ENCODE measurements at regions not wholly inside any gene's neighbourhood (a gene's known extent, or its start where the extent isn't known, plus 50 kb on each side); places are given as distances from the start of the nearest gene placed in this dataset.

DNA sequence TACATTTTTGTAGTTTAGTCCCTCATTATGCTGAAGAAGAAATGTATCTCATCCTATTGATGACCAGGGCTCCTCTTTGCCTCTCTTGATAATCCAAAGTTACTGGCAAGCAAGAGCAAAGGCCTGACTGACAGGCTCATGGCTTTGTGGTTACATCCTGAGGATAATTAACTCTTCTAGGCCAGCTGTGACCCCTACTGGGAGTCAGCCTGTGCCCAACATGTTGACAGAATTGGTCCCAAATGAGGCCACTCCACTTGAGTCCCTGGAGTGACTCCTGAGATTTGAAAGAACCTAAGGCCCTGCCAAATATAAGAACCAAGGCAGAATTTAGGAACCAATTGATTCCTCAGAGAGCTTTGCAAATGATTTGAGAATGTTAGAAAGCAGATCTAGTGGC, 973.8 kb upstream of the CELF4 start:
- Histone ChIP-seq H3K9me3 (ENCODE audit: insufficient read depth, low read length) (no peaks in the 10 kb centered on the region), H3K9ac (ENCODE audit: insufficient read length, low read depth) (no peak overlapping the region), H3K27me3 (ENCODE audit: insufficient read depth, insufficient read length) (no peaks in the 10 kb centered on the region), H3K4me3 (ENCODE audit: insufficient read length, low read depth) (no peak overlapping the region), H3K4me1 (ENCODE audit: insufficient read depth, insufficient read length) (no peaks in the 10 kb centered on the region), H3K36me3 (ENCODE audit: insufficient read depth, insufficient read length, low read length) (no peaks in the 10 kb centered on the region)
- TF ChIP-seq SUZ12 (IDR thresholded peaks at IDR 0.05; ENCODE audit: extremely low read depth, insufficient read depth, insufficient read length) = no peak
- TF ChIP-seq ZNF274 (IDR thresholded peaks at IDR 0.05; ENCODE audit: low read depth, low read length) = no peak
- no peak for TF ChIP-seq YY1 (IDR thresholded peaks at IDR 0.05; ENCODE audit: insufficient read depth, insufficient read length)
- peak; percentile 5 for DNase-seq (ENCODE audit: low read depth, low spot score)

- DNase-seq (ENCODE audit: low read depth, low spot score) = no peak
- Histone ChIP-seq H3K27me3 (ENCODE audit: insufficient read depth, insufficient read length) (no peaks in the 10 kb centered on the region), H3K9me3 (ENCODE audit: insufficient read depth, low read length) (peaks cover 6% of the 10 kb centered on the region; the same call in 1 of the 2 replicates), H3K9ac (ENCODE audit: insufficient read length, low read depth) (no peak overlapping the region), H3K4me3 (ENCODE audit: insufficient read length, low read depth) (no peak overlapping the region), H3K36me3 (ENCODE audit: insufficient read depth, insufficient read length, low read length) (no peaks in the 10 kb centered on the region), H3K4me1 (ENCODE audit: insufficient read depth, insufficient read length) (no peaks in the 10 kb centered on the region)
- no peak for TF ChIP-seq SUZ12 (IDR thresholded peaks at IDR 0.05; ENCODE audit: extremely low read depth, insufficient read depth, insufficient read length)
Observed at GRCh38 chr18:38534073-38534472, 968.5 kb upstream of the CELF4 start.

DNA sequence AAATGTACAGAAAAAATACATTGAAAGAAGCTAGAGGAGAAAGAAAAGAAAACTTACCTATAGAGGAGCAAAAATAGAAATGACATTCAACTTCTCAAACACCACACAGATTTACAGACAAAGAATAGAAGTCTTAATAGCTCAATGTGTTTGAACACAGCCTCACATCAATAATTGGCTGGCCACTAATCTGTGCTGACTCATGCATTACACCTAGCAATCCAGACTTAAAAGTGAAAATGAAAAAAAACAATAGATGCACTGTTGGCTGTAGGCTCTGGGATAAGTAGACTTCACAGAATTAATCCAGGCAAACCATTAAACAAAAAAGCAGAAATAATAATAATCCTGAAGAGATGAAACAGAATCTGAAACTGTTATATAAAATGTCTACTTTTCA, 961.3 kb upstream of the CELF4 start:
- H3K4me3 ChIP-seq (ENCODE audit: insufficient read length, low read depth) = no peak overlapping the region
- H3K9me3 ChIP-seq (ENCODE audit: insufficient read depth, low read length) = no peaks in the 10 kb centered on the region
- no peak for DNase-seq (ENCODE audit: low read depth, low spot score)
- TF ChIP-seq ZNF274 (IDR thresholded peaks at IDR 0.05; ENCODE audit: low read depth, low read length) (no peak), YY1 (IDR thresholded peaks at IDR 0.05; ENCODE audit: insufficient read depth, insufficient read length) (no peak), SUZ12 (IDR thresholded peaks at IDR 0.05; ENCODE audit: extremely low read depth, insufficient read depth, insufficient read length) (no peak)
- no peak overlapping the region for H3K9ac ChIP-seq (ENCODE audit: insufficient read length, low read depth)
- H3K4me1 ChIP-seq (ENCODE audit: insufficient read depth, insufficient read length) = no peaks in the 10 kb centered on the region
- H3K36me3 ChIP-seq (ENCODE audit: insufficient read depth, insufficient read length, low read length) = no peaks in the 10 kb centered on the region
- no peaks in the 10 kb centered on the region for H3K27me3 ChIP-seq (ENCODE audit: insufficient read depth, insufficient read length)

GRCh38 chr18:38525039-38525438, 959.4 kb upstream of the CELF4 start:
- no peak for DNase-seq (ENCODE audit: low read depth, low spot score)
- no peak for TF ChIP-seq ZNF274 (IDR thresholded peaks at IDR 0.05; ENCODE audit: low read depth, low read length)
- Histone ChIP-seq H3K9ac (ENCODE audit: insufficient read length, low read depth) (no peak overlapping the region), H3K4me1 (ENCODE audit: insufficient read depth, insufficient read length) (no peaks in the 10 kb centered on the region), H3K4me3 (ENCODE audit: insufficient read length, low read depth) (no peak overlapping the region), H3K9me3 (ENCODE audit: insufficient read depth, low read length) (no peaks in the 10 kb centered on the region), H3K36me3 (ENCODE audit: insufficient read depth, insufficient read length, low read length) (no peaks in the 10 kb centered on the region), H3K27me3 (ENCODE audit: insufficient read depth, insufficient read length) (no peaks in the 10 kb centered on the region)

GRCh38 chr18:38520786-38521185, 955.2 kb upstream of the CELF4 start:
- no peak for TF ChIP-seq YY1 (IDR thresholded peaks at IDR 0.05; ENCODE audit: insufficient read depth, insufficient read length)
- no peaks in the 10 kb centered on the region for H3K4me1 ChIP-seq (ENCODE audit: insufficient read depth, insufficient read length)
- no peaks in the 10 kb centered on the region for H3K36me3 ChIP-seq (ENCODE audit: insufficient read depth, insufficient read length, low read length)
- no peak overlapping the region for H3K9ac ChIP-seq (ENCODE audit: insufficient read length, low read depth)
- H3K9me3 ChIP-seq (ENCODE audit: insufficient read depth, low read length) = no peaks in the 10 kb centered on the region
- no peak for DNase-seq (ENCODE audit: low read depth, low spot score)
- no peak overlapping the region for H3K4me3 ChIP-seq (ENCODE audit: insufficient read length, low read depth)
- H3K27me3 ChIP-seq (ENCODE audit: insufficient read depth, insufficient read length) = no peaks in the 10 kb centered on the region

- H3K27me3 ChIP-seq (ENCODE audit: insufficient read depth, insufficient read length) = no peaks in the 10 kb centered on the region
- no peak overlapping the region for H3K4me3 ChIP-seq (ENCODE audit: insufficient read length, low read depth)
- H3K9ac ChIP-seq (ENCODE audit: insufficient read length, low read depth) = no peak overlapping the region
- no peaks in the 10 kb centered on the region for H3K36me3 ChIP-seq (ENCODE audit: insufficient read depth, insufficient read length, low read length)
- no peak for DNase-seq (ENCODE audit: low read depth, low spot score)
- H3K4me1 ChIP-seq (ENCODE audit: insufficient read depth, insufficient read length) = no peaks in the 10 kb centered on the region
- H3K9me3 ChIP-seq (ENCODE audit: insufficient read depth, low read length) = no peaks in the 10 kb centered on the region
- no peak for TF ChIP-seq ZNF274 (IDR thresholded peaks at IDR 0.05; ENCODE audit: low read depth, low read length)
- TF ChIP-seq YY1 (IDR thresholded peaks at IDR 0.05; ENCODE audit: insufficient read depth, insufficient read length) = no peak
- no peak for TF ChIP-seq SUZ12 (IDR thresholded peaks at IDR 0.05; ENCODE audit: extremely low read depth, insufficient read depth, insufficient read length)
Observed at GRCh38 chr18:38502539-38502938, 936.9 kb upstream of the CELF4 start.

GRCh38 chr18:38497266-38497665, 931.7 kb upstream of the CELF4 start:
- no peaks in the 10 kb centered on the region for H3K4me1 ChIP-seq (ENCODE audit: insufficient read depth, insufficient read length)

GRCh38 chr18:38496222-38496793, 930.7 kb upstream of the CELF4 start:
- H3K9ac ChIP-seq (ENCODE audit: insufficient read length, low read depth) = no peak overlapping the region
- no peaks in the 10 kb centered on the region for H3K9me3 ChIP-seq (ENCODE audit: insufficient read depth, low read length)
- no peaks in the 10 kb centered on the region for H3K36me3 ChIP-seq (ENCODE audit: insufficient read depth, insufficient read length, low read length)
- no peak overlapping the region for H3K4me3 ChIP-seq (ENCODE audit: insufficient read length, low read depth)
- no peaks in the 10 kb centered on the region for H3K27me3 ChIP-seq (ENCODE audit: insufficient read depth, insufficient read length)
- no peaks in the 10 kb centered on the region for H3K4me1 ChIP-seq (ENCODE audit: insufficient read depth, insufficient read length)
- TF ChIP-seq ZNF274 (IDR thresholded peaks at IDR 0.05; ENCODE audit: low read depth, low read length) (no peak), YY1 (IDR thresholded peaks at IDR 0.05; ENCODE audit: insufficient read depth, insufficient read length) (no peak), SUZ12 (IDR thresholded peaks at IDR 0.05; ENCODE audit: extremely low read depth, insufficient read depth, insufficient read length) (no peak)
- no peak for DNase-seq (ENCODE audit: low read depth, low spot score)

More at GRCh38 chr18:38497266-38497665, 931.7 kb upstream of the CELF4 start:
- Histone ChIP-seq H3K36me3 (ENCODE audit: insufficient read depth, insufficient read length, low read length) (no peaks in the 10 kb centered on the region), H3K9me3 (ENCODE audit: insufficient read depth, low read length) (no peaks in the 10 kb centered on the region), H3K27me3 (ENCODE audit: insufficient read depth, insufficient read length) (no peaks in the 10 kb centered on the region), H3K9ac (ENCODE audit: insufficient read length, low read depth) (no peak overlapping the region), H3K4me3 (ENCODE audit: insufficient read length, low read depth) (no peak overlapping the region)
- DNase-seq (ENCODE audit: low read depth, low spot score) = no peak
- TF ChIP-seq YY1 (IDR thresholded peaks at IDR 0.05; ENCODE audit: insufficient read depth, insufficient read length) (no peak), SUZ12 (IDR thresholded peaks at IDR 0.05; ENCODE audit: extremely low read depth, insufficient read depth, insufficient read length) (no peak), ZNF274 (IDR thresholded peaks at IDR 0.05; ENCODE audit: low read depth, low read length) (no peak)

Measured in NT2/D1 (cell line).